Thyroid gland (tissue), 4 donors: ENCODE measurements at regions not wholly inside any gene's neighbourhood (a gene's known extent, or its start where the extent isn't known, plus 50 kb on each side); places are given as distances from the start of the nearest gene placed in this dataset.

Experiments
- DNase-seq, 2 donors: peaks; one replicate each; pipeline ENCODE4 v3.0.0-alpha.2; 2019
- H3K27ac ChIP-seq, 3 donors: fragments of 200-600 bp; sonication (generic); 1 replicate in 2 of 3; 2 replicates in 1 of 3; pipeline ENCODE4 v1.5.1; 2016 to 2019; ENCODE audit warnings: mild to moderate bottlenecking in 1 of 3, moderate library complexity in 1 of 3
- H3K27me3 ChIP-seq: fragments of 200-600 bp; sonication (generic); one replicate; pipeline ENCODE4 v1.5.1; 2019
- H3K36me3 ChIP-seq, 2 donors: fragments of 200-600 bp; sonication (generic); one replicate each; pipeline ENCODE4 v1.5.1; 2016 to 2019
- H3K4me1 ChIP-seq, 2 donors: fragments of 200-600 bp; sonication (generic); one replicate each; pipeline ENCODE4 v1.5.1; 2017 to 2019
- H3K4me3 ChIP-seq, 3 donors: fragments of 200-600 bp; sonication (generic); replicated peaks in 1 of 3; 1 replicate in 2 of 3; 2 replicates in 1 of 3; pipeline ENCODE4 v1.5.1; 2016; ENCODE audit warnings: mild to moderate bottlenecking in 1 of 3
- H3K9me3 ChIP-seq: fragments of 200-600 bp; sonication (generic); one replicate; pipeline ENCODE4 v1.5.1; 2017
- POLR2A ChIP-seq, 2 donors: fragments of 450-650 bp; IDR thresholded peaks; one replicate each; pipeline ENCODE4 v1.6.1; 2017; ENCODE audit warnings: antibody characterized with exemption in 2 of 2, mild to moderate bottlenecking in 2 of 2, moderate library complexity in 1 of 2
- WGBS, 2 donors: methylation state at CpG; one replicate each; pipeline ENCODE4 v1.1.5; 2017; 5-methylcytosine and 5-hydroxymethylcytosine counted together
- intact Hi-C: fragments of 100-400 bp; cut with DNase I; formaldehyde crosslinking; loops from one replicate; pipeline ENCODE4 v1.15.1; 2023
- TF ChIP-seq, protein P1 (sequence below), 6 experiments: fragments of 200-600 bp in 3 of 6; fragments of 450-650 bp in 3 of 6; sonication (generic) in 3 of 6; IDR thresholded peaks; one replicate each; pipeline ENCODE4 v1.5.1; 2016 to 2019; ENCODE audit warnings: antibody characterized with exemption in 6 of 6, mild to moderate bottlenecking in 2 of 6, inconsistent platforms in 1 of 6, moderate library complexity in 1 of 6

DNA sequence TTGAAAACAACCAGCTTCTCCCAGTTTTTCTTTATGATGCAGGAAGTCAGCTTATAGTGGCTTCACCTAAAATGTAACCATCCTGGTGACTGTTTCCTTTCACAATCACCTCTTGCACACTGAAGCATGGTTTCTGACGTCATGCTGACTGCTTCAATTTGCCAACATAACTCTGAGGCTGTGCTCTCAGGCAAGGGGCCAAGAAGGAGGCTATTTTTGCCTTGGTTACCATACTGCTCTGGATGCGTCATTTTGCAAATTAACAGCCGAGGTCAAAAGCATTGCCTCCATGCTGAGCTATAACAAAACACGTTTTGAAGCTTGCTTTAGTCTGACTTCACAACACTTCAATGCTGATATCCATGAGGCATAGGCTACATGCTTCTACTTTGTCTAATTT lies 397.8 kb downstream of the METTL4 start:
- intact Hi-C loops = no loop called here
- Histone ChIP-seq H3K9me3 (no peaks in the 10 kb centered on the region), H3K36me3 (no peaks in the 10 kb centered on the region), H3K27ac (no peak overlapping the region), H3K4me3 (no peak overlapping the region), H3K27me3 (no peaks in the 10 kb centered on the region), H3K4me1 (no peaks in the 10 kb centered on the region)
- 42 to 47% methylated on average over 4 of the region's 4 CpGs for WGBS, 2 donors
- TF ChIP-seq POLR2A (IDR thresholded peaks at IDR 0.05) = no peak
- TF ChIP-seq, protein P1, sequence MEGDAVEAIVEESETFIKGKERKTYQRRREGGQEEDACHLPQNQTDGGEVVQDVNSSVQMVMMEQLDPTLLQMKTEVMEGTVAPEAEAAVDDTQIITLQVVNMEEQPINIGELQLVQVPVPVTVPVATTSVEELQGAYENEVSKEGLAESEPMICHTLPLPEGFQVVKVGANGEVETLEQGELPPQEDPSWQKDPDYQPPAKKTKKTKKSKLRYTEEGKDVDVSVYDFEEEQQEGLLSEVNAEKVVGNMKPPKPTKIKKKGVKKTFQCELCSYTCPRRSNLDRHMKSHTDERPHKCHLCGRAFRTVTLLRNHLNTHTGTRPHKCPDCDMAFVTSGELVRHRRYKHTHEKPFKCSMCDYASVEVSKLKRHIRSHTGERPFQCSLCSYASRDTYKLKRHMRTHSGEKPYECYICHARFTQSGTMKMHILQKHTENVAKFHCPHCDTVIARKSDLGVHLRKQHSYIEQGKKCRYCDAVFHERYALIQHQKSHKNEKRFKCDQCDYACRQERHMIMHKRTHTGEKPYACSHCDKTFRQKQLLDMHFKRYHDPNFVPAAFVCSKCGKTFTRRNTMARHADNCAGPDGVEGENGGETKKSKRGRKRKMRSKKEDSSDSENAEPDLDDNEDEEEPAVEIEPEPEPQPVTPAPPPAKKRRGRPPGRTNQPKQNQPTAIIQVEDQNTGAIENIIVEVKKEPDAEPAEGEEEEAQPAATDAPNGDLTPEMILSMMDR (IDR thresholded peaks at IDR 0.05) = no peak
- no peak for DNase-seq

GRCh38 chr18:2178036-2178435 lies 393.3 kb downstream of the METTL4 start:
- Histone ChIP-seq H3K4me3 (no peak overlapping the region), H3K4me1 (no peaks in the 10 kb centered on the region), H3K9me3 (no peaks in the 10 kb centered on the region), H3K27ac (no peak overlapping the region), H3K36me3 (no peaks in the 10 kb centered on the region), H3K27me3 (no peaks in the 10 kb centered on the region)
- TF ChIP-seq, protein P1 (IDR thresholded peaks at IDR 0.05) = no peak
- no peak for TF ChIP-seq POLR2A (IDR thresholded peaks at IDR 0.05)
- 85 to 89% methylated on average over 5 of the region's 5 CpGs for WGBS, 2 donors
- intact Hi-C loops = no loop called here
- no peak for DNase-seq

DNA sequence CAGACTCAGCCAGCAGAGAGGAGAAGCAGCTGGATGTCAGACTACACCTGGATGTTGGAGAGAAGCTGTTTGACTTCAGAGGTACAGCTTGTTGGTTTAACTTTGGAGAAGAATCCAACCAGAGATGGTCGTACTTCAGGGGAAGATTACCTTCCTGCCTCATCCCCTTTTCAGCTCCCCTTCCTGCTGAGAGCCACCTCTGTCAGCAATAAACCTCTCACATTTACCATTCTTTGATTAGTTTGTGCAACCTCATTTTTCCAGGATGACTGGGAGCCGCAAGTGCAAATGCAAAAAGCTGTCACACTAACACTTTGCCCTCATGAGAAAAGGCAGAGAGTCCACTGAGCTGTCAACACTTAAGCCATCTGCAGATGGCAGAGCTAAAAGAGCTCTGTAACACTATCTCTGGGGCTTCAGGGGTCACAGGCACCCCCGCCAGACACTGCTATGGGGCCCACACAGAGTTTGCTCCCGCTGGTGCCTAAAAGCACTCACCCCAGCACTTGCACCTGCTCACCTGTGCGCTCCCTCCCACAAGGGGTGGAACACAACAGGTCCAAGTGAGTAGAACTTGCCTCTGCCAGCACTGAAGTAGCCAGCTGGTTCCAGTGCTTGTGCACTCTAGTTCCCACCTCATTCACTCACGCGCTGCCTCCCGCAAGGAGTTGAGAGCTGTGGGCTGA lies 391.7 kb downstream of the METTL4 start:
- no peak for DNase-seq
- H3K27ac ChIP-seq = no peak overlapping the region
- no peaks in the 10 kb centered on the region for H3K36me3 ChIP-seq
- TF ChIP-seq, protein P1 (IDR thresholded peaks at IDR 0.05) = no peak
- TF ChIP-seq POLR2A (IDR thresholded peaks at IDR 0.05) = no peak
- no peaks in the 10 kb centered on the region for H3K27me3 ChIP-seq
- WGBS, 2 donors = 82 to 84% methylated on average over 5 to 8 of the region's 8 CpGs
- no peaks in the 10 kb centered on the region for H3K4me1 ChIP-seq
- no peak overlapping the region for H3K4me3 ChIP-seq
- no peaks in the 10 kb centered on the region for H3K9me3 ChIP-seq
- intact Hi-C loops = no loop called here

DNA sequence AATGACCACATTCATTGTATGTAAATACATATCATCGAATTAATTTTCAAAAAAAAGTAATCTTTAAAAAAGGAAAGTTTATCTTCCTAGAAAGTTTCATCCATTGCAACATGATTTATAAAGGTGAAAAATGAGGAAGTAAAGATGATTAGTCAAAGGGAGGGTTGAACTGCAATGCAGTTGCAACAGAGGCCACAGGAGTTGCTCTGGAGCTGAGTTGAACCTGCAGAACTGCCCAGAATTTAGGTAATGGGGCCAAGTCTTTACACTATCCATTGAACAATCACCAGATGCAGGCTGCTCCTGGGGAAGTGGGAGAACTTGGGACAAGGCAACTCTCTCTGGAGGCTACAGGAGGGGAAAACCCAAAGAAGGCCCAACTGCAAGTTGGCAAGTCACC lies 390.7 kb downstream of the METTL4 start:
- Histone ChIP-seq H3K36me3 (no peaks in the 10 kb centered on the region), H3K4me1 (no peaks in the 10 kb centered on the region), H3K27me3 (no peaks in the 10 kb centered on the region), H3K27ac (no peak overlapping the region), H3K9me3 (no peaks in the 10 kb centered on the region), H3K4me3 (no peak overlapping the region)
- 79 to 84% methylated on average over 1 of the region's 1 CpG for WGBS, 2 donors
- intact Hi-C loops = no loop called here
- no peak for DNase-seq
- TF ChIP-seq, protein P1 (IDR thresholded peaks at IDR 0.05) = no peak
- no peak for TF ChIP-seq POLR2A (IDR thresholded peaks at IDR 0.05)

GRCh38 chr18:2183432-2183831 lies 387.9 kb downstream of the METTL4 start:
- no peaks in the 10 kb centered on the region for H3K4me1 ChIP-seq
- no peaks in the 10 kb centered on the region for H3K9me3 ChIP-seq
- no peak for DNase-seq
- H3K27me3 ChIP-seq = no peaks in the 10 kb centered on the region
- 86 to 88% methylated on average over 5 of the region's 5 CpGs for WGBS, 2 donors
- H3K4me3 ChIP-seq = no peak overlapping the region
- no peak overlapping the region for H3K27ac ChIP-seq
- no peaks in the 10 kb centered on the region for H3K36me3 ChIP-seq
- TF ChIP-seq, protein P1 (IDR thresholded peaks at IDR 0.05) = no peak
- no peak for TF ChIP-seq POLR2A (IDR thresholded peaks at IDR 0.05)
- intact Hi-C loops = no loop called here
